HTR-8/SVneo (cell line): ENCODE measurements at regions not wholly inside any gene's neighbourhood (a gene's known extent, or its start where the extent isn't known, plus 50 kb on each side); places are given as distances from the start of the nearest gene placed in this dataset.
"Not testable (repeated sequence)": the region's sequence is repeated elsewhere in the genome, so short reads cannot be mapped to it uniquely, and the experiment has no call there.

Experiments
- DNase-seq: peaks from one replicate; pipeline ENCODE4 v3.0.0; 2011; ENCODE audit warnings: low spot score, mixed read lengths; ENCODE audit not compliant: insufficient read length
- FAIRE-seq: peaks from 2 replicates; lab custom pipeline; 2011; peaks lifted over from hg19 to GRCh38; lab: Jason Lieb, UNC

- DNase-seq (no peak), FAIRE-seq (no peak)
Measured at GRCh38 chr9:82474235-82474634, 485.7 kb downstream of the SPATA31D1 start.

GRCh38 chr9:82475584-82476301, 487.2 kb downstream of the SPATA31D1 start:
- DNase-seq (no peak), FAIRE-seq (no peak)

- no peak for DNase-seq
Measured at GRCh38 chr9:82480921-82481320, 492.3 kb downstream of the SPATA31D1 start.

GRCh38 chr9:82487935-82488312, 499.4 kb downstream of the SPATA31D1 start:
- no peak for FAIRE-seq

More at GRCh38 chr9:82480921-82481320, 492.3 kb downstream of the SPATA31D1 start:
- no peak for FAIRE-seq

GRCh38 chr9:82488313-82489200, 500.0 kb downstream of the SPATA31D1 start:
- no peak for DNase-seq
- FAIRE-seq, result no peak

More at GRCh38 chr9:82487935-82488312, 499.4 kb downstream of the SPATA31D1 start:
- no peak for DNase-seq

- no peak for DNase-seq
- FAIRE-seq, result no peak
Measured at GRCh38 chr9:82489201-82489821, 500.7 kb downstream of the SPATA31D1 start.

- no peak for DNase-seq
Measured at GRCh38 chr9:82490019-82490499, 501.5 kb downstream of the SPATA31D1 start.

GRCh38 chr9:82490821-82491220, 502.2 kb downstream of the SPATA31D1 start:
- not testable (repeated sequence) for DNase-seq, FAIRE-seq

More at GRCh38 chr9:82490019-82490499, 501.5 kb downstream of the SPATA31D1 start:
- no peak for FAIRE-seq

- FAIRE-seq, result no peak
- no peak for DNase-seq
Measured at GRCh38 chr9:82491604-82492003, 503.0 kb downstream of the SPATA31D1 start.

GRCh38 chr9:82492274-82492673, 503.7 kb downstream of the SPATA31D1 start:
- FAIRE-seq, result no peak

GRCh38 chr9:82495884-82496777, 507.6 kb downstream of the SPATA31D1 start:
- no peak for FAIRE-seq

More at GRCh38 chr9:82492274-82492673, 503.7 kb downstream of the SPATA31D1 start:
- DNase-seq, result no peak

GRCh38 chr9:82498541-82499317, 510.2 kb downstream of the SPATA31D1 start:
- DNase-seq (no peak), FAIRE-seq (no peak)

More at GRCh38 chr9:82495884-82496777, 507.6 kb downstream of the SPATA31D1 start:
- no peak for DNase-seq

GRCh38 chr9:82499337-82499736, 510.8 kb downstream of the SPATA31D1 start:
- DNase-seq (no peak), FAIRE-seq (no peak)

- FAIRE-seq (no peak), DNase-seq (no peak)
Measured at GRCh38 chr9:82504620-82505019, 516.0 kb downstream of the SPATA31D1 start.

GRCh38 chr9:82511626-82512025, 523.1 kb downstream of the SPATA31D1 start:
- FAIRE-seq, result no peak
- DNase-seq, result no peak

- no peak for FAIRE-seq
- DNase-seq, result no peak
Measured at GRCh38 chr9:82512728-82513127, 524.2 kb downstream of the SPATA31D1 start.

- FAIRE-seq, result no peak
Measured at GRCh38 chr9:82513242-82513751, 524.7 kb downstream of the SPATA31D1 start.

GRCh38 chr9:82513976-82514735, 525.6 kb downstream of the SPATA31D1 start:
- no peak for DNase-seq
- no peak for FAIRE-seq

More at GRCh38 chr9:82513242-82513751, 524.7 kb downstream of the SPATA31D1 start:
- no peak for DNase-seq
